Ishikawa (cell line): ENCODE measurements at regions not wholly inside any gene's neighbourhood (a gene's known extent, or its start where the extent isn't known, plus 50 kb on each side); places are given as distances from the start of the nearest gene placed in this dataset.

Experiments
- CEBPB ChIP-seq: IDR thresholded peaks from 2 replicates; pipeline ENCODE4 v1.6.1; 2012
- CREB1 ChIP-seq: IDR thresholded peaks from 2 replicates; pipeline ENCODE4 v1.6.1; 2012; ENCODE audit warnings: low read depth
- EGR1 ChIP-seq: IDR thresholded peaks from 2 replicates; pipeline ENCODE4 v1.6.1; 2012
- EP300 ChIP-seq: IDR thresholded peaks from 2 replicates; pipeline ENCODE4 v1.6.1; 2012; ENCODE audit warnings: borderline replicate concordance
- FOXM1 ChIP-seq: IDR thresholded peaks from 2 replicates; pipeline ENCODE4 v1.6.1; 2012; ENCODE audit warnings: low read depth, borderline replicate concordance
- MAX ChIP-seq: IDR thresholded peaks from 2 replicates; pipeline ENCODE4 v1.6.1; 2012
- NFIC ChIP-seq: IDR thresholded peaks from 2 replicates; pipeline ENCODE4 v1.6.1; 2012
- RAD21 ChIP-seq: IDR thresholded peaks from 2 replicates; pipeline ENCODE4 v1.6.1; 2012; ENCODE audit warnings: low read depth
- REST ChIP-seq: IDR thresholded peaks from 2 replicates; pipeline ENCODE4 v1.6.1; 2012; ENCODE audit warnings: low read depth, mild to moderate bottlenecking
- TAF1 ChIP-seq: IDR thresholded peaks from 2 replicates; pipeline ENCODE4 v1.6.1; 2012; ENCODE audit warnings: low read depth, mild to moderate bottlenecking
- TCF12 ChIP-seq: IDR thresholded peaks from 2 replicates; pipeline ENCODE4 v1.6.1; 2012; ENCODE audit warnings: low read depth
- TEAD4 ChIP-seq: IDR thresholded peaks from 2 replicates; pipeline ENCODE4 v1.6.1; 2012
- USF1 ChIP-seq: IDR thresholded peaks from 2 replicates; pipeline ENCODE4 v1.6.1; 2012
- YY1 ChIP-seq: IDR thresholded peaks from 2 replicates; pipeline ENCODE4 v1.6.1; 2012; ENCODE audit warnings: low read depth
- ZBTB7A ChIP-seq: IDR thresholded peaks from 2 replicates; pipeline ENCODE4 v1.6.1; 2012; ENCODE audit warnings: low read depth

GRCh38 chr11:37999171-37999570, 1401.1 kb upstream of the RAG2 start:
- no peak for TF ChIP-seq YY1
- no peak for TF ChIP-seq TAF1
- TF ChIP-seq RAD21, result no peak
- TF ChIP-seq CEBPB, result no peak
- TF ChIP-seq REST, result no peak
- TF ChIP-seq EP300, result no peak
- TF ChIP-seq FOXM1, result no peak
- TF ChIP-seq TEAD4, result no peak
- TF ChIP-seq MAX, result no peak
- TF ChIP-seq USF1, result no peak
- TF ChIP-seq CREB1, result no peak
- TF ChIP-seq NFIC, result no peak
- TF ChIP-seq ZBTB7A, result no peak

GRCh38 chr11:37995886-37996285, 1397.8 kb upstream of the RAG2 start:
- no peak for TF ChIP-seq MAX
- no peak for TF ChIP-seq RAD21
- TF ChIP-seq TAF1, result no peak
- TF ChIP-seq TCF12, result no peak
- TF ChIP-seq REST, result no peak
- no peak for TF ChIP-seq CEBPB
- TF ChIP-seq EGR1, result no peak
- no peak for TF ChIP-seq USF1
- TF ChIP-seq NFIC, result no peak
- no peak for TF ChIP-seq FOXM1
- TF ChIP-seq TEAD4, result no peak
- no peak for TF ChIP-seq CREB1
- TF ChIP-seq ZBTB7A, result no peak
- no peak for TF ChIP-seq YY1
- TF ChIP-seq EP300, result no peak

GRCh38 chr11:37988031-37988430, 1390.0 kb upstream of the RAG2 start:
- TF ChIP-seq RAD21 (no peak), YY1 (no peak), CREB1 (no peak), FOXM1 (no peak)

GRCh38 chr11:37984991-37985390, 1387.0 kb upstream of the RAG2 start:
- no peak for TF ChIP-seq TAF1
- TF ChIP-seq CREB1, result no peak
- no peak for TF ChIP-seq REST
- no peak for TF ChIP-seq YY1
- TF ChIP-seq TEAD4, result no peak
- TF ChIP-seq NFIC, result no peak
- TF ChIP-seq RAD21, result no peak
- no peak for TF ChIP-seq FOXM1
- no peak for TF ChIP-seq TCF12
- no peak for TF ChIP-seq USF1
- no peak for TF ChIP-seq MAX
- no peak for TF ChIP-seq EP300
- no peak for TF ChIP-seq CEBPB
- TF ChIP-seq ZBTB7A, result no peak
- TF ChIP-seq EGR1, result no peak
